Upper lobe of left lung (tissue), 4 donors: ENCODE measurements at regions not wholly inside any gene's neighbourhood (a gene's known extent, or its start where the extent isn't known, plus 50 kb on each side); places are given as distances from the start of the nearest gene placed in this dataset.

Source experiments
- POLR2A ChIP-seq, 4 donors: fragments of 450-650 bp; IDR thresholded peaks; one replicate each; pipeline ENCODE4 v1.5.1; 2016 to 2017; ENCODE audit warnings: antibody characterized with exemption in 4 of 4, mild to moderate bottlenecking in 2 of 4
- TF ChIP-seq, protein P1 (sequence below), 6 experiments: fragments of 450-650 bp in 4 of 6; fragments of 200-600 bp in 2 of 6; sonication (generic) in 2 of 6; IDR thresholded peaks; one replicate each; pipeline ENCODE4 v1.5.1; 2016 to 2019; ENCODE audit warnings: antibody characterized with exemption in 6 of 6

DNA sequence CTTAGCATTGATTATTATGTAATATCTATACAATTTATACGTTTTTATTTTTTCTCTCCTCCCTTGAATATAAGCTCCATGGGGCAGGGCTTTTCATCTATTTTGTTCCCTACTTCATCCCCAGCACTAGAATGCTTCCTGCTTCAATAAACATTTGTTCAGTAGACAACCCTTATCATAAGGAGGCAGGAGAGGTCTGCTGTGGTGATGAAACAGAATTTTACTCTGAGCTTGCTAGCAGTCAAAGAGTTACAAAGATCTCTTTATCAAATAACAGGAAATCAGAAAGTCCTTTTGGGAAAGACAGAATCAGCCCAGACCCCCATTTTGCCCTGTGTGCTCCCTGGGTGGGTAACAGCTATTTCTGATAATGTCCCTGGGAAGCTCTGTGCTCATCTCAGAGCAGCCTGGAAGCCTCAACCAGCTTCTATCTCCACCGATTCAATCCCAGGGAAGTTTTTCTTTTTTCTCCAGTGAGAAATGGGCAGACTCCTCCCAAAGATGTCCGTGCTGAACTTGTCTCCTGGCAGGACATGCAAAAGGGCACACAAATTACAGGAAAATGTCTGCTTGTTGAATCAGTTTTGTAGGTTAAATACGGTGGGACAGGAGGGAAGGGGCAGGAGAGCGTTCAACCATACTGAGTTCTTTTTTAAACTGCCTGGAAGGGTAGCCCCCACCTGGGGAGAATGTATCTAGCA lies 84.7 kb upstream of the PKDCC start:
- TF ChIP-seq, protein P1, sequence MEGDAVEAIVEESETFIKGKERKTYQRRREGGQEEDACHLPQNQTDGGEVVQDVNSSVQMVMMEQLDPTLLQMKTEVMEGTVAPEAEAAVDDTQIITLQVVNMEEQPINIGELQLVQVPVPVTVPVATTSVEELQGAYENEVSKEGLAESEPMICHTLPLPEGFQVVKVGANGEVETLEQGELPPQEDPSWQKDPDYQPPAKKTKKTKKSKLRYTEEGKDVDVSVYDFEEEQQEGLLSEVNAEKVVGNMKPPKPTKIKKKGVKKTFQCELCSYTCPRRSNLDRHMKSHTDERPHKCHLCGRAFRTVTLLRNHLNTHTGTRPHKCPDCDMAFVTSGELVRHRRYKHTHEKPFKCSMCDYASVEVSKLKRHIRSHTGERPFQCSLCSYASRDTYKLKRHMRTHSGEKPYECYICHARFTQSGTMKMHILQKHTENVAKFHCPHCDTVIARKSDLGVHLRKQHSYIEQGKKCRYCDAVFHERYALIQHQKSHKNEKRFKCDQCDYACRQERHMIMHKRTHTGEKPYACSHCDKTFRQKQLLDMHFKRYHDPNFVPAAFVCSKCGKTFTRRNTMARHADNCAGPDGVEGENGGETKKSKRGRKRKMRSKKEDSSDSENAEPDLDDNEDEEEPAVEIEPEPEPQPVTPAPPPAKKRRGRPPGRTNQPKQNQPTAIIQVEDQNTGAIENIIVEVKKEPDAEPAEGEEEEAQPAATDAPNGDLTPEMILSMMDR (IDR thresholded peaks at IDR 0.05): no peak
- TF ChIP-seq POLR2A (IDR thresholded peaks at IDR 0.05): no peak
